Skeletal muscle tissue (tissue), 3 donors: ENCODE measurements at regions not wholly inside any gene's neighbourhood (a gene's known extent, or its start where the extent isn't known, plus 50 kb on each side); places are given as distances from the start of the nearest gene placed in this dataset.
"Not testable (repeated sequence)": the region's sequence is repeated elsewhere in the genome, so short reads cannot be mapped to it uniquely, and the experiment has no call there.

Source experiments
- H3K27ac ChIP-seq: one replicate; pipeline ENCODE4 v1.7.0; 2013; ENCODE audit warnings: mild to moderate bottlenecking, low read depth, low read length, inconsistent platforms
- H3K27me3 ChIP-seq, 3 donors: one replicate each; pipeline ENCODE4 v1.7.0; 2013; ENCODE audit warnings: low read length in 3 of 3; ENCODE audit not compliant: control insufficient read depth in 3 of 3, insufficient read depth in 3 of 3
- H3K36me3 ChIP-seq, 3 donors: one replicate each; pipeline ENCODE4 v1.7.0; 2013; ENCODE audit warnings: low read length in 3 of 3; ENCODE audit not compliant: control insufficient read depth in 3 of 3, insufficient read depth in 3 of 3
- H3K4me1 ChIP-seq, 3 donors: one replicate each; pipeline ENCODE4 v1.7.0; 2013; ENCODE audit warnings: low read length in 3 of 3, mild to moderate bottlenecking in 3 of 3; ENCODE audit not compliant: control insufficient read depth in 3 of 3, insufficient read depth in 3 of 3
- H3K4me3 ChIP-seq, 3 donors: one replicate each; pipeline ENCODE4 v1.7.0; 2013; ENCODE audit warnings: low read length in 3 of 3
- H3K9ac ChIP-seq, 3 donors: one replicate each; pipeline ENCODE4 v1.7.0; 2013; ENCODE audit warnings: low read length in 3 of 3, mild to moderate bottlenecking in 3 of 3, moderate library complexity in 2 of 3, low read depth in 1 of 3
- H3K9me3 ChIP-seq, 3 donors: one replicate each; pipeline ENCODE4 v1.7.0; 2013; ENCODE audit warnings: low read length in 3 of 3; ENCODE audit not compliant: control insufficient read depth in 3 of 3
- donor health status: Osteomylitis.

DNA sequence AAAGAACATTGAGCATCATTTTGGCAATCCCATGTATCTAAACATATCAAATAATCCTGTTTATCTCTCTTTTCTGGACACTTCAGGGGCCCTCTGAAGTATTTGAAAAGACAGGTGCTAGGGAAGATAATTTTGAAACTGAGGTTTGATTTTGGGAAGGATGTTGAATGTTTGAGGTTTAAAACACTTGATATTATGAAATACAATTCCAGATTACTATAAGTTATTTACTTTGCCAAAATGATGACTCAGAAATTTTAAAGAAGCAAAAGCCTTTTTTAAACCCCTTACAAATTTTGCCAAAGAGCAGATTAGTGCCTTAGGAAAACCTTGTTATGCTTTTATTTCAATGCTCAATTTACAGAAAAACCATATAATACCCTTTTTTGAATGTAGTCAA, 99.1 kb upstream of the ARMC3 start:
- H3K9ac ChIP-seq, H3K36me3 ChIP-seq, H3K27ac ChIP-seq, H3K4me3 ChIP-seq, H3K4me1 ChIP-seq, H3K9me3 ChIP-seq, H3K27me3 ChIP-seq: not testable (repeated sequence)

DNA sequence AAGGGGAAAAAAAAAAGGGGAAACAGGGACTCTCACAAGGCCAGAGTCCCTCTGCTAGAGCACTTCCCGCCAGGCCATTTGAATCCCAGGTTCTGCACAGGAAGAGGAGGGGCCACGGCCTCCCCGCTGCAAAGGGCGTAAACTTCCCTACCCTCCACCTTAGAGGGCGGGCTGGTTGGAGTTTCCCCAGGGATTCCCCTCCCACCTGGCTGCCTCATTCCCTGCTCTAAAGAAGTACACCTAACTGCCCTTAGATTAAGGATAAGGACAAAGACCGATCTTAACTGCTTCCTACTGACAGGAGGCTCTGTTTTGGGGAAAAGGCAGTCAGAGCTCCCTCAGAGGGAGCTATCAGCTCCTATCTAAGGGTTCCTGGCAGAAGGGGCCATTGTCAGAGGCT, 102.0 kb upstream of the ARMC3 start:
- H3K4me3 ChIP-seq: no peak overlapping the region
- no peaks in the 10 kb centered on the region for H3K36me3 ChIP-seq
- no peak overlapping the region for H3K27ac ChIP-seq
- no peaks in the 10 kb centered on the region for H3K27me3 ChIP-seq
- no peaks in the 10 kb centered on the region for H3K9me3 ChIP-seq
- H3K9ac ChIP-seq: no peak overlapping the region
- no peaks in the 10 kb centered on the region for H3K4me1 ChIP-seq

DNA sequence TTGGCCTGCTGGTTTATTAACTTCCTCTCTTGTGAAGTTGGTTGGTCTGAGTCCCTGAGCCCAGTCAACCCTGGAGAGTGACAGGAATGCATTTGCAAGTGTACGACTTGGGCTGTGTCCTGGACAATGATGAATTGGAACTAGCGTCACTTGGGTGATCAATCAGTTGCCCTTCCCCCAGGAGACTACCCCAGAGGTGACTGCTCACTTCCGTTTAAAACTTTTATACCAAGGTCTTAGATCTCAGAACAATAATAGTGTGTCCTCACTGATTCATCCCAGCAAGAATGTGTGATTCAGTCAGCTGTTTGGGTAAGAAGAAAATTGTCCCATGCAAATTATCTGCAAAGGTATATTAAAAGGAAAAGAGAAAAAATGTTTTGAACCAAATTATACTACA, 102.9 kb upstream of the ARMC3 start:
- no peak overlapping the region for H3K4me3 ChIP-seq
- H3K9me3 ChIP-seq: no peaks in the 10 kb centered on the region
- no peaks in the 10 kb centered on the region for H3K27me3 ChIP-seq
- H3K36me3 ChIP-seq: no peaks in the 10 kb centered on the region
- no peak overlapping the region for H3K9ac ChIP-seq
- H3K4me1 ChIP-seq: no peaks in the 10 kb centered on the region
- H3K27ac ChIP-seq: no peak overlapping the region

DNA sequence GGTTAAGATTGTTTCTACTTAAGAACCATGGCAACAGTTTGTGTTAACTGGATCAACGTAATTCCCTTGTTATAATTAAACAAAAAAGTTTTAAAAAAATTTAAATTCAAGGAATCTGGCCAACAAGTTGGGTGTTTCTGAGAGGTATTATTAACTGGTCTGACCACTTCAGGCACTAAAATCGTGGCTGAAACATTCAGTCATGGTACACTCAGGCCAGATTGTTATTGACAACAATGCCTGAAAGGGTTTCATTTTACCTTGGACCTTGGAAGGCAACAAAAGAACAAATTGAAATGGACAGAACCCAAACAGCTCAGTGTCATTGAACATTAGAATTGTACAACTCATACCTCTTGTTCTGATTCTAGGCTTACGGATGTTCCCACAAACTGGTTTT, 103.3 kb upstream of the ARMC3 start:
- Histone ChIP-seq H3K4me1 (no peaks in the 10 kb centered on the region), H3K9me3 (no peaks in the 10 kb centered on the region), H3K4me3 (no peak overlapping the region), H3K9ac (no peak overlapping the region), H3K27ac (no peak overlapping the region), H3K27me3 (no peaks in the 10 kb centered on the region), H3K36me3 (no peaks in the 10 kb centered on the region)

DNA sequence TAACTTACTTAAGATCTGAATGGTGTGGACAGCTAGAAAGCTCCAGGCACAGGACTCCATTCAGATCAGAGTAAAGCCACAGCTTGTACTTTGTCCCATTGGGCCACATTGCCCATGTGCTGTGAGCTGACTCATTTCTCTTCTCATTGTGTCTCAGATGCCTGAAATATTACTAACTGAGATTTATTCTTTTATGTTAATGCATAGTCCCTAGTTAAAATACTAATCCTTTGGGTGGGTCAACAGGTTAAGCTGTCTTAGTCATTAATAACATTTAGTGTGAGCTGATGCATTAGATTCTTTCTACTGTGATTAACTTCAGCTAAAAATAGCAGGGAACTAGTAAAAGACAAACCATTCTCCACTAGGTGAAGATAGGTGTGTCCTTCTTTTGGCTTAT, 104.7 kb upstream of the ARMC3 start:
- Histone ChIP-seq H3K36me3 (no peaks in the 10 kb centered on the region), H3K27me3 (no peaks in the 10 kb centered on the region), H3K9me3 (no peaks in the 10 kb centered on the region), H3K4me1 (no peaks in the 10 kb centered on the region), H3K4me3 (no peak overlapping the region), H3K27ac (no peak overlapping the region), H3K9ac (no peak overlapping the region)

DNA sequence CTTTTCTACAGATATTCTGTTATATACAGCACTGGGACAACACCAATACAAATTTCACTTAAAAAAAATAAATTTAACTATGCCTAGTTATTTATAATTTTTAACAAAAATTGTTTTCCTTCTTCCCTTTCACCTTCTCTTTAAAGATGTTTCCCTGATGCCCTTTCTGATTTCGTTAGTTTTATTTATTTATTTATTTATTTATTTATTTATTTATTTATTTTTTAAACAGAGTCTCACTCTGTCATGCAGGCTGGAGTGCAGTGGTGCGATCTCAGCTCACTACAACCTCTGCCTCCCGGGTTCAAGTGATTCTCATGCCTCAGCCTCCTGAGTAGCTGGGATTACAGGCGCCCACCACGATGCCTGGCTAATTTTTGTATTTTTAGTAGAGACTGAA, 105.9 kb upstream of the ARMC3 start:
- not testable (repeated sequence) for H3K27me3 ChIP-seq, H3K9ac ChIP-seq, H3K36me3 ChIP-seq, H3K9me3 ChIP-seq, H3K4me3 ChIP-seq, H3K27ac ChIP-seq, H3K4me1 ChIP-seq

DNA sequence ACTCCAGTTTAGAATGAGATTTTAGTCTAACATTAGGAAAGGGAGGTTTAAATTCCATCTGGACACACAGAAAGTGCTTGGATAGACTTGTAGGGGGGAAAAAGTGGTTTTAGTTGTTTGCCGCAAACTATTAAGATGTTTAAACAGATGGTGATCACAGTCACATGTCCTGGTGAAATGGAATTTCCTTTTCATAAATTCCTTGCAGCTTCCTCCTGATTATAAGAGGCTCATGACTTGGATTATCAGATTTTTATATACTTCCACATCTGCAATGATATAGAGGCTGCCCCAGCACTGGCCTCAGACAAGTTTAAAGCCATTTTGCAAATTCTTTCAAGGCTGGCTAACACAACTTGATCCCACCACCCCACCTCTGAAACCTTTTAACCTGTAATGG, 106.4 kb upstream of the ARMC3 start:
- H3K4me3 ChIP-seq: no peak overlapping the region
- no peaks in the 10 kb centered on the region for H3K27me3 ChIP-seq
- no peak overlapping the region for H3K9ac ChIP-seq
- H3K36me3 ChIP-seq: no peaks in the 10 kb centered on the region
- no peaks in the 10 kb centered on the region for H3K4me1 ChIP-seq
- H3K27ac ChIP-seq: no peak overlapping the region
- H3K9me3 ChIP-seq: no peaks in the 10 kb centered on the region

DNA sequence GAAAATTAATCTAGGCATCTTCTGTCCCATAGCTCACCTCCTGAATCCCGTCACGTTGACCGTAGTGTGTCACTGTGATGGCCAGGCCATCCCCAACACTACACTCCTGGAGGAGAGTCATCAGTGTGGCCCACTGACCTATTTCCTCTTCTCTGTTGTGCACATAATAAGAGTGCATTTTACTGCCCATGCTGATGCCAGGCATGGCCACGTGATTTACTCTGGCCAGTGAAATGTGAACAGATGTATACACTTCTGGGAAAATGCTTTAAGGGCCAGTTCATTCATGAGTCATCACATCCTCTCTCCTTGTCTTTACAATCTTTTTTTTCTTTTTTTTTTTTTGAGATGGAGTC, 101.9 kb upstream of the PIP4K2A start:
- H3K4me1 ChIP-seq: no peaks in the 10 kb centered on the region
- no peaks in the 10 kb centered on the region for H3K27me3 ChIP-seq
- no peaks in the 10 kb centered on the region for H3K9me3 ChIP-seq
- H3K4me3 ChIP-seq: no peak overlapping the region
- H3K36me3 ChIP-seq: no peaks in the 10 kb centered on the region
- no peak overlapping the region for H3K27ac ChIP-seq
- H3K9ac ChIP-seq: no peak overlapping the region

DNA sequence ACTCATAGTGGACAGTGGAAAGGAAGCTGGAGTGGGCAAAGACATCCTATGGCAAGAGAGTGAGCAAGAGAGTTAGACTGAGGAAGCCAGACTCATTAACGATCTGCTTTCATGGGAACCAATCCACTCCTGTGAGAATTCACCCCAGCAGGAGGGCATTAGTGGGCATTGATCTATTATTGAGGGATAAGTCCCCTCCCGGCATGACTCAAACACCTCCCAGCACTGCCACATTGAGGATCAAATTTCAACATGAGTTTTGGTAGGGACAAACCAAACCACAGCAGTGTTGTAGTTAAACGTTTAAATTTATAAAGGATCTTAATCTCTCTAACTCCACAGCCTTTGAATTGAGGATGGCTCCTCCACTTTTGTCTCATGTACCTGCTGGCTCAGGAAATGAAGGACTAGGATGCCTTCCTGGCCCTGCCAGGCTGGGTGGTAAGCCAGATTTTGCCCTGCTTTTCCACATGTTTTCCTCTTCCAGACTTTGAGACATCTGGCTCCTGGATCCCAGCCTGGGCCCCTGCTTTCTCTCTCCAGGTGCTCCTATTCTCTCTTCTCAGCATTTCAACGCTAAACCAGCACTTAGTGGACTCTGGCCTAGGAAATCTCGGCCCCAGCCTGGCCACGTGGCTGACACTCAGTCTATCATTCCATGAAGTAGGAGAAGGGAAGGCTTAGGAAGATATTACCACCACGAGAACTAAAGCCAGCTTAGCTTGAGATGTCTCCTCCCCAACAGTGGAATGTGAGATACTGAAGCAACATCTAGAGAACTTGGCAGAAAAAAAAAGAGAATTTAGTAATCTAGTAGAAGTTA, 96.5 kb upstream of the PIP4K2A start:
- H3K27ac ChIP-seq: no peak overlapping the region
- H3K9ac ChIP-seq: no peak overlapping the region
- no peak overlapping the region for H3K4me3 ChIP-seq
- H3K36me3 ChIP-seq: no peaks in the 10 kb centered on the region
- no peaks in the 10 kb centered on the region for H3K27me3 ChIP-seq
- H3K4me1 ChIP-seq: no peaks in the 10 kb centered on the region
- H3K9me3 ChIP-seq: peaks cover 0 to 2% (median 0%) of the 10 kb centered on the region in 3 donors

DNA sequence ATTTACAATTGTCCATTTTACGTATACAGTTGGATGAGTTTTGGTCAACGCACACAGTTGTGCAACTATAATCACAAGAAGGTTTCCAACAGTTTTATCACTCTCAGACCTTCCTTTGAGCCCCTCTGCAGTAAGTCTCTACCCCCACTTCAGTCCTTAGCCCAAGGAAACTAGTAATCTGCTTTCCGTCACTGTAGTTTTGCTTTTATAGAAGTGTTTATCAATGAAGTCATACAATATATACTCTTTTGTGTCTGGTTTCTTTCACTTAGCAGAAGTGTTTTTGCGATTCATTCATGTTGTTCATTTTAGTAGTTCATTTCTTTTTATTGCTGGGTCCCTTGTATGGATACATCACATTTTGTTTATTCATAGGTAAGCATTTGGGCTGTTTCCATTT, 92.9 kb upstream of the PIP4K2A start:
- Histone ChIP-seq H3K4me3 (no peak overlapping the region), H3K27me3 (no peaks in the 10 kb centered on the region), H3K4me1 (no peaks in the 10 kb centered on the region), H3K27ac (no peak overlapping the region), H3K36me3 (no peaks in the 10 kb centered on the region), H3K9me3 (peaks cover 0 to 2% (median 0%) of the 10 kb centered on the region in 3 donors), H3K9ac (no peak overlapping the region)
